HCT116 (cell line): ENCODE measurements at regions not wholly inside any gene's neighbourhood (a gene's known extent, or its start where the extent isn't known, plus 50 kb on each side); places are given as distances from the start of the nearest gene placed in this dataset.

Source experiments
- ATAC-seq: fragments of 200-7000 bp; cut with Tn5 transposase; 2 replicates; pipeline ENCODE4 v1.9.1; 2020; ENCODE audit warnings: mild to moderate bottlenecking, moderate library complexity
- BruUV-seq: library from RNA; stranded (reverse); fragments of 400-500 nt; replicated peaks from 2 replicates; lab custom pipeline; 2021; lab: Mats Ljungman, UMichigan
- CTCF ChIA-PET: fragments of 300-600 bp; sonication (Branson Sonifier 250); formaldehyde crosslinking; loops from one replicate; lab custom pipeline; 2021; ENCODE audit warnings: antibody characterized with exemption; lab: Charles Lee
- POLR2A ChIA-PET: fragments of 300-600, 350-600 bp; sonication (Branson Sonifier 250); formaldehyde crosslinking; loops from one replicate; lab custom pipeline; 2021; ENCODE audit warnings: antibody characterized with exemption; lab: Charles Lee
- RAD21 ChIA-PET, 2 experiments: fragments of 300-600 bp; sonication (Branson Sonifier 250); formaldehyde crosslinking; loops; one replicate each; lab custom pipeline; 2023; ENCODE audit warnings: low total read pairs in 2 of 2; ENCODE audit not compliant: uncharacterized antibody in 2 of 2, unreplicated experiment in 2 of 2, low non-redundant PET in 1 of 2; lab: Charles Lee
- DNase-seq: peaks from one replicate; pipeline ENCODE4 v3.0.0-alpha.2; 2010; ENCODE audit warnings: low read depth, low spot score
- H2AFZ ChIP-seq: fragments of 200-600 bp; shearing (Covaris generic), sonication (generic); 2 replicates; pipeline ENCODE4 v1.6.1; 2017; ENCODE audit warnings: low read depth, mixed run types, mixed read lengths, antibody characterized with exemption, low read length; ENCODE audit not compliant: poor library complexity, severe bottlenecking
- H3K27ac ChIP-seq: 2 replicates; pipeline ENCODE4 v1.5.1; 2012; ENCODE audit warnings: low read depth, low read length
- H3K27me3 ChIP-seq: fragments of 200-600 bp; sonication (generic); 2 replicates; pipeline ENCODE4 v1.6.1; 2016; ENCODE audit warnings: mixed run types, low read length, mixed read lengths; ENCODE audit not compliant: insufficient read depth
- H3K36me3 ChIP-seq, 2 experiments: fragments of 200-500 bp in 1 of 2; fragments of 200-600 bp in 1 of 2; sonication (Bioruptor generic) in 1 of 2; sonication (generic) in 1 of 2; 2 replicates each; pipeline versions ENCODE4 v1.5.1 to v1.6.1; 2014 to 2016; ENCODE audit warnings: low read length in 2 of 2, inconsistent platforms in 1 of 2, mixed read lengths in 1 of 2, mixed run types in 1 of 2; ENCODE audit not compliant: insufficient read depth in 2 of 2, control insufficient read depth in 1 of 2
- H3K4me1 ChIP-seq, 2 experiments: fragments of 200-600 bp in 1 of 2; sonication (generic) in 1 of 2; 2 replicates each; pipeline versions ENCODE4 v1.5.1 to v1.6.1; 2012 to 2017; ENCODE audit warnings: low read length in 2 of 2, inconsistent platforms in 1 of 2, mild to moderate bottlenecking in 1 of 2, mixed read lengths in 1 of 2, mixed run types in 1 of 2, moderate library complexity in 1 of 2; ENCODE audit not compliant: insufficient read depth in 2 of 2, control insufficient read depth in 1 of 2
- H3K4me2 ChIP-seq: fragments of 200-600 bp; sonication (generic); 2 replicates; pipeline ENCODE4 v1.6.1; 2017; ENCODE audit warnings: mixed run types, low read length, mixed read lengths
- H3K4me3 ChIP-seq, 2 experiments: fragments of 200-600 bp in 1 of 2; sonication (generic) in 1 of 2; replicated peaks in 1 of 2; 2 replicates each; pipeline ENCODE4 v1.5.1; 2011 to 2016; ENCODE audit warnings: low read length in 2 of 2, control low read depth in 1 of 2, low read depth in 1 of 2, mild to moderate bottlenecking in 1 of 2, mixed read lengths in 1 of 2, mixed run types in 1 of 2
- H3K79me2 ChIP-seq: fragments of 200-600 bp; sonication (generic); 2 replicates; pipeline ENCODE4 v1.6.1; 2017; ENCODE audit warnings: mild to moderate bottlenecking, mixed run types, low read length, moderate library complexity, mixed read lengths; ENCODE audit not compliant: insufficient read depth
- H3K9ac ChIP-seq: fragments of 200-600 bp; sonication (generic); 2 replicates; pipeline ENCODE4 v1.6.1; 2016; ENCODE audit warnings: low read length, mixed read lengths
- H3K9me2 ChIP-seq: fragments of 200-600 bp; sonication (generic), shearing (Covaris generic); 2 replicates; pipeline ENCODE4 v1.6.1; 2017; ENCODE audit warnings: mixed run types, mild to moderate bottlenecking, moderate library complexity; ENCODE audit not compliant: insufficient read depth
- H3K9me3 ChIP-seq, 2 experiments: fragments of 200-500 bp in 1 of 2; fragments of 200-600 bp in 1 of 2; sonication (Bioruptor generic) in 1 of 2; sonication (generic) in 1 of 2; 2 replicates each; pipeline ENCODE4 v1.6.1; 2014 to 2017; ENCODE audit warnings: low read length in 2 of 2, mixed read lengths in 2 of 2, inconsistent platforms in 1 of 2, low read depth in 1 of 2, mild to moderate bottlenecking in 1 of 2, mixed run types in 1 of 2, moderate library complexity in 1 of 2; ENCODE audit not compliant: control insufficient read depth in 1 of 2, insufficient read depth in 1 of 2
- H4K20me1 ChIP-seq: fragments of 200-600 bp; sonication (generic), shearing (Covaris generic); 2 replicates; pipeline ENCODE4 v1.6.1; 2017; ENCODE audit warnings: mixed run types, mild to moderate bottlenecking, moderate library complexity; ENCODE audit not compliant: insufficient read depth
- ATF3 ChIP-seq: IDR thresholded peaks from 2 replicates; pipeline ENCODE4 v1.6.1; 2012
- CBX3 ChIP-seq: IDR thresholded peaks from 2 replicates; pipeline ENCODE4 v1.6.1; 2012; ENCODE audit warnings: low read depth
- CEBPB ChIP-seq: IDR thresholded peaks from 2 replicates; pipeline ENCODE4 v1.6.1; 2012; ENCODE audit warnings: low read depth
- EGR1 ChIP-seq: IDR thresholded peaks from 2 replicates; pipeline ENCODE4 v1.6.1; 2012; ENCODE audit warnings: low read depth
- ELF1 ChIP-seq: IDR thresholded peaks from 2 replicates; pipeline ENCODE4 v1.6.1; 2012; ENCODE audit warnings: low read depth, borderline replicate concordance
- EZH2phosphoT487 ChIP-seq: fragments of 200-600 bp; IDR thresholded peaks from 2 replicates; pipeline ENCODE4 v1.6.1; 2018; ENCODE audit warnings: antibody characterized with exemption, borderline replicate concordance
- FOSL1 ChIP-seq: IDR thresholded peaks from 2 replicates; pipeline ENCODE4 v1.6.1; 2012; ENCODE audit warnings: low read depth
- JUND ChIP-seq: IDR thresholded peaks from 2 replicates; pipeline ENCODE4 v1.6.1; 2012
- POLR2A ChIP-seq: IDR thresholded peaks from 2 replicates; pipeline ENCODE4 v1.7.0; 2011; ENCODE audit warnings: borderline replicate concordance; ENCODE audit not compliant: insufficient read depth, insufficient read length; ENCODE audit errors: extremely low read depth
- POLR2AphosphoS5 ChIP-seq: IDR thresholded peaks from 2 replicates; pipeline ENCODE4 v1.6.1; 2011; ENCODE audit warnings: mild to moderate bottlenecking, low read depth, low read length, moderate library complexity
- SRF ChIP-seq: IDR thresholded peaks from 2 replicates; pipeline ENCODE4 v1.6.1; 2012; ENCODE audit warnings: low read depth
- YY1 ChIP-seq: IDR thresholded peaks from 2 replicates; pipeline ENCODE4 v1.6.1; 2011; ENCODE audit warnings: low read length, low read depth, moderate library complexity, mild to moderate bottlenecking; ENCODE audit not compliant: insufficient replicate concordance; ENCODE audit errors: extremely low read depth
- ZBTB33 ChIP-seq: IDR thresholded peaks from 2 replicates; pipeline ENCODE4 v1.6.1; 2011; ENCODE audit warnings: mild to moderate bottlenecking, low read length, moderate library complexity; ENCODE audit not compliant: insufficient replicate concordance; ENCODE audit errors: extremely low read depth
- ZNF274 ChIP-seq: fragments of 200-500 bp; sonication (Bioruptor generic); IDR thresholded peaks from 2 replicates; pipeline ENCODE4 v1.6.1; 2014; ENCODE audit warnings: mild to moderate bottlenecking, low read depth, low read length, inconsistent platforms
- intact Hi-C: fragments of 100-400 bp; cut with micrococcal nuclease; formaldehyde crosslinking; loops from 2 replicates; pipeline ENCODE4 v1.10.0; 2022
- TF ChIP-seq, protein P1 (sequence below), 3 experiments: fragments of 200-600 bp in 1 of 3; sonication (generic) in 1 of 3; IDR thresholded peaks in 2 of 3; conservative IDR thresholded peaks in 1 of 3; 2 replicates each; pipeline ENCODE4 v1.5.1; 2012 to 2017; ENCODE audit warnings: low read depth in 2 of 3, low read length in 2 of 3, antibody characterized with exemption in 1 of 3, borderline replicate concordance in 1 of 3, control low read depth in 1 of 3, mild to moderate bottlenecking in 1 of 3, mixed read lengths in 1 of 3, mixed run types in 1 of 3, moderate library complexity in 1 of 3; ENCODE audit not compliant: insufficient read depth in 1 of 3
- TF ChIP-seq, protein P2 (sequence below): IDR thresholded peaks from 2 replicates; pipeline ENCODE4 v1.6.1; 2012; ENCODE audit warnings: low read depth

DNA sequence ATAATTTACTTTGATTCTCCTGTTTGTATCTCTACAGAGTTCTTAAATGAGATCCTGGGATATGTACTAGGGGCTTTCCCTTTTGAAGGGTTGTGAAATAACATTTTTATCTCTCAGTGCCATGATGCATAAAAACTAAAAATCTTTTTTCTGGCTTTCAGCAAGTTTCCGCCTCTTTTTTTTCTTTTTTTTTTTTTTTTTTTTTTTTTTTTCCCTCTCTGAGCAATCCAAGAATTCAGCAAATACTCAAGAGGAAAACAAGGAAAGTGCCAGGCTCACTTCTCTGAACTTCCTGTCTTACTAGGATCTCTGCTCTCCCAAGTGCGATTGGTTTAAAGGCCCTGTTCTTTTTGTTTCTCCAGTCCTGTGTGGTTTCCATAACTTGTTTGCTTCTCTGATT, 79.9 kb downstream of the HYCC1 start (continued):
- TF ChIP-seq CBX3 (no peak), POLR2AphosphoS5 (no peak), ZNF274 (no peak)

GRCh38 chr7:22932896-22933295, 81.0 kb downstream of the HYCC1 start:
- no peak for ATAC-seq
- Histone ChIP-seq H3K4me3 (no peak overlapping the region), H3K9me2 (no peaks in the 10 kb centered on the region)
- TF ChIP-seq POLR2AphosphoS5 (no peak), SRF (no peak), EGR1 (no peak), POLR2A (no peak), ZBTB33 (no peak), FOSL1 (no peak), JUND (no peak), YY1 (no peak), ATF3 (no peak), ELF1 (no peak), EZH2phosphoT487 (no peak), CEBPB (no peak), CBX3 (no peak)
- TF ChIP-seq, protein P1, sequence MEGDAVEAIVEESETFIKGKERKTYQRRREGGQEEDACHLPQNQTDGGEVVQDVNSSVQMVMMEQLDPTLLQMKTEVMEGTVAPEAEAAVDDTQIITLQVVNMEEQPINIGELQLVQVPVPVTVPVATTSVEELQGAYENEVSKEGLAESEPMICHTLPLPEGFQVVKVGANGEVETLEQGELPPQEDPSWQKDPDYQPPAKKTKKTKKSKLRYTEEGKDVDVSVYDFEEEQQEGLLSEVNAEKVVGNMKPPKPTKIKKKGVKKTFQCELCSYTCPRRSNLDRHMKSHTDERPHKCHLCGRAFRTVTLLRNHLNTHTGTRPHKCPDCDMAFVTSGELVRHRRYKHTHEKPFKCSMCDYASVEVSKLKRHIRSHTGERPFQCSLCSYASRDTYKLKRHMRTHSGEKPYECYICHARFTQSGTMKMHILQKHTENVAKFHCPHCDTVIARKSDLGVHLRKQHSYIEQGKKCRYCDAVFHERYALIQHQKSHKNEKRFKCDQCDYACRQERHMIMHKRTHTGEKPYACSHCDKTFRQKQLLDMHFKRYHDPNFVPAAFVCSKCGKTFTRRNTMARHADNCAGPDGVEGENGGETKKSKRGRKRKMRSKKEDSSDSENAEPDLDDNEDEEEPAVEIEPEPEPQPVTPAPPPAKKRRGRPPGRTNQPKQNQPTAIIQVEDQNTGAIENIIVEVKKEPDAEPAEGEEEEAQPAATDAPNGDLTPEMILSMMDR (IDR thresholded peaks at IDR 0.05 in 2 of 3, conservative IDR thresholded peaks at IDR 0.05 in 1 of 3; ENCODE audit: borderline replicate concordance in 1 of 3, insufficient read depth in 1 of 3, low read depth in 2 of 3, low read length in 2 of 3) = no peak
- TF ChIP-seq, protein P2, sequence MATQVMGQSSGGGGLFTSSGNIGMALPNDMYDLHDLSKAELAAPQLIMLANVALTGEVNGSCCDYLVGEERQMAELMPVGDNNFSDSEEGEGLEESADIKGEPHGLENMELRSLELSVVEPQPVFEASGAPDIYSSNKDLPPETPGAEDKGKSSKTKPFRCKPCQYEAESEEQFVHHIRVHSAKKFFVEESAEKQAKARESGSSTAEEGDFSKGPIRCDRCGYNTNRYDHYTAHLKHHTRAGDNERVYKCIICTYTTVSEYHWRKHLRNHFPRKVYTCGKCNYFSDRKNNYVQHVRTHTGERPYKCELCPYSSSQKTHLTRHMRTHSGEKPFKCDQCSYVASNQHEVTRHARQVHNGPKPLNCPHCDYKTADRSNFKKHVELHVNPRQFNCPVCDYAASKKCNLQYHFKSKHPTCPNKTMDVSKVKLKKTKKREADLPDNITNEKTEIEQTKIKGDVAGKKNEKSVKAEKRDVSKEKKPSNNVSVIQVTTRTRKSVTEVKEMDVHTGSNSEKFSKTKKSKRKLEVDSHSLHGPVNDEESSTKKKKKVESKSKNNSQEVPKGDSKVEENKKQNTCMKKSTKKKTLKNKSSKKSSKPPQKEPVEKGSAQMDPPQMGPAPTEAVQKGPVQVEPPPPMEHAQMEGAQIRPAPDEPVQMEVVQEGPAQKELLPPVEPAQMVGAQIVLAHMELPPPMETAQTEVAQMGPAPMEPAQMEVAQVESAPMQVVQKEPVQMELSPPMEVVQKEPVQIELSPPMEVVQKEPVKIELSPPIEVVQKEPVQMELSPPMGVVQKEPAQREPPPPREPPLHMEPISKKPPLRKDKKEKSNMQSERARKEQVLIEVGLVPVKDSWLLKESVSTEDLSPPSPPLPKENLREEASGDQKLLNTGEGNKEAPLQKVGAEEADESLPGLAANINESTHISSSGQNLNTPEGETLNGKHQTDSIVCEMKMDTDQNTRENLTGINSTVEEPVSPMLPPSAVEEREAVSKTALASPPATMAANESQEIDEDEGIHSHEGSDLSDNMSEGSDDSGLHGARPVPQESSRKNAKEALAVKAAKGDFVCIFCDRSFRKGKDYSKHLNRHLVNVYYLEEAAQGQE = no peak
- TF ChIP-seq, all 23 proteins: peak for 0
- CTCF ChIA-PET = no interaction called here
- Histone ChIP-seq H3K79me2 (no peaks in the 10 kb centered on the region), H3K36me3 (no peaks in the 10 kb centered on the region), H3K9ac (no peak overlapping the region), H4K20me1 (no peaks in the 10 kb centered on the region), H3K4me2 (no peak overlapping the region), H3K4me1 (no peaks in the 10 kb centered on the region), H3K27me3 (no peaks in the 10 kb centered on the region), H3K27ac (no peak overlapping the region), H3K9me3 (no peaks in the 10 kb centered on the region), H2AFZ (no peak overlapping the region)
- DNase-seq = no peak
- RAD21 ChIA-PET = no interaction called here
- POLR2A ChIA-PET = no interaction called here
- intact Hi-C loops = no loop called here
- BruUV-seq = no TSS peak
